Endothelial cell of umbilical vein (primary cell): ENCODE measurements at regions not wholly inside any gene's neighbourhood (a gene's known extent, or its start where the extent isn't known, plus 50 kb on each side); places are given as distances from the start of the nearest gene placed in this dataset.

Source experiments
- CTCF ChIP-seq, 2 donors: IDR thresholded peaks; 1 replicate in 1 of 2; 2 replicates in 1 of 2; pipeline ENCODE4 v1.5.1; 2011; ENCODE audit warnings: low read length in 2 of 2, mild to moderate bottlenecking in 2 of 2, moderate library complexity in 2 of 2, control low read depth in 1 of 2, inconsistent platforms in 1 of 2, low read depth in 1 of 2; ENCODE audit not compliant: insufficient read depth in 1 of 2; ENCODE audit errors: extremely low read depth in 1 of 2
- MYC ChIP-seq: IDR thresholded peaks from one replicate; pipeline ENCODE4 v1.6.1; 2011; ENCODE audit warnings: mild to moderate bottlenecking, low read depth, low read length
- POLR2A ChIP-seq: IDR thresholded peaks from 2 replicates; pipeline ENCODE4 v1.6.1; 2012; ENCODE audit warnings: low read depth, mild to moderate bottlenecking, control low read depth, low read length
- POLR2AphosphoS5 ChIP-seq: IDR thresholded peaks from 2 replicates; pipeline ENCODE4 v1.6.1; 2012; ENCODE audit warnings: low read depth, mild to moderate bottlenecking, control low read depth, low read length, moderate library complexity; ENCODE audit not compliant: insufficient read depth

GRCh38 chr1:98340511-98340910, 321.0 kb upstream of the SNX7 start:
- no peak for TF ChIP-seq CTCF (IDR thresholded peaks at IDR 0.05; ENCODE audit: extremely low read depth in 1 of 2, insufficient read depth in 1 of 2, low read depth in 1 of 2, low read length in 2 of 2)
- TF ChIP-seq POLR2AphosphoS5 = no peak
- TF ChIP-seq POLR2A = no peak
- no peak for TF ChIP-seq MYC
